ENCODE measurements at regions not wholly inside any gene's neighbourhood (a gene's known extent, or its start where the extent isn't known, plus 50 kb on each side); places are given as distances from the start of the nearest gene placed in this dataset.

- peak overlapping the region; percentile 4; the same call in 1 of the 2 replicates for H2BK120ac ChIP-seq (ENCODE audit: low read depth, low read length)
- no peaks in the 10 kb centered on the region; the same call in 1 of the 2 replicates for H3K9me3 ChIP-seq (ENCODE audit: control insufficient read depth, insufficient read depth, low read length)
- ATAC-seq (ENCODE audit: low read depth): no peak
- no peak for DNase-seq
- no peak overlapping the region for H3K23ac ChIP-seq (ENCODE audit: low read depth, low read length)
- CTCF ChIA-PET: interaction anchor here (0.6 kb wide), 1 partner anchor 1287 kb away, joined by 4 read pairs; no protein-coding TSS in a partner anchor
- peaks cover 11% of the 10 kb centered on the region for H3K9me1 ChIP-seq (ENCODE audit: insufficient read depth, low read length)
- H2BK5ac ChIP-seq (ENCODE audit: low read depth, low read length, poor library complexity, severe bottlenecking): no peak overlapping the region
- no peak overlapping the region for H4K8ac ChIP-seq (ENCODE audit: low read depth in 2 of 2, low read length in 2 of 2)
- H2AK9ac ChIP-seq (replicated peaks; ENCODE audit: low read depth, low read length, poor library complexity): no peak overlapping the region
- POLR2A ChIA-PET (ENCODE audit: unreplicated experiment): no interaction called here
- H3K18ac ChIP-seq (ENCODE audit: low read depth, low read length): peak overlapping the region; percentile 55; the same call in 1 of the 2 replicates
- peak overlapping the region; percentile 59; the same call in 1 of the 2 replicates for H4K5ac ChIP-seq (ENCODE audit: low read depth, low read length)
- H3K4ac ChIP-seq (ENCODE audit: low read depth, low read length): no peak overlapping the region
- H3K56ac ChIP-seq (ENCODE audit: extremely low read depth, insufficient read depth, low read length): no peak overlapping the region
- no peaks in the 10 kb centered on the region for H3K27me3 ChIP-seq (ENCODE audit: control insufficient read depth, insufficient read depth, low read length)
- dilution Hi-C loops (cut with HindIII; ENCODE audit: low sequenced_read_pairs, unreplicated experiment) (no loop called here), in situ Hi-C loops (cut with MboI; ENCODE audit: low sequenced_read_pairs) (no loop called here), intact Hi-C loops (cut with micrococcal nuclease) (no loop called here)
- H2AK5ac ChIP-seq (ENCODE audit: low read depth, low read length): no peak overlapping the region
- no CpG with 5 or more reads among the region's 2 CpGs for WGBS, 2 experiments (ENCODE audit: extremely low coverage in 2 of 2, insufficient read length in 1 of 2)
- H2BK15ac ChIP-seq (ENCODE audit: low read depth, low read length): peak overlapping the region; percentile 25; the same call in 1 of the 3 replicates
- no peak overlapping the region for H2AFZ ChIP-seq (replicated peaks; ENCODE audit: low read length, poor library complexity)
- no peak overlapping the region for H2BK20ac ChIP-seq (ENCODE audit: low read depth, low read length)
- peaks cover 9% of the 10 kb centered on the region for H3K4me1 ChIP-seq (ENCODE audit: control insufficient read depth, insufficient read depth, low read length)
- no peak overlapping the region for H3K4me2 ChIP-seq (ENCODE audit: low read depth, low read length)
- no peaks in the 10 kb centered on the region for H3K36me3 ChIP-seq (ENCODE audit: control insufficient read depth, insufficient read depth, low read length)
- H3K14ac ChIP-seq (replicated peaks; ENCODE audit: low read depth, low read length): no peak overlapping the region; the same call in 1 of the 2 replicates
- H4K20me1 ChIP-seq (ENCODE audit: insufficient read depth, low read length): no peaks in the 10 kb centered on the region
- no peak overlapping the region for H3K9ac ChIP-seq (ENCODE audit: low read depth, low read length)
- H4K91ac ChIP-seq (ENCODE audit: insufficient read depth, low read depth, low read length): no peak overlapping the region
- no TSS peak for BruUV-seq (replicated peaks)
- TF ChIP-seq MXI1 (IDR thresholded peaks at IDR 0.05; ENCODE audit: borderline replicate concordance, low read depth, low read length): no peak
- TF ChIP-seq, protein P1, sequence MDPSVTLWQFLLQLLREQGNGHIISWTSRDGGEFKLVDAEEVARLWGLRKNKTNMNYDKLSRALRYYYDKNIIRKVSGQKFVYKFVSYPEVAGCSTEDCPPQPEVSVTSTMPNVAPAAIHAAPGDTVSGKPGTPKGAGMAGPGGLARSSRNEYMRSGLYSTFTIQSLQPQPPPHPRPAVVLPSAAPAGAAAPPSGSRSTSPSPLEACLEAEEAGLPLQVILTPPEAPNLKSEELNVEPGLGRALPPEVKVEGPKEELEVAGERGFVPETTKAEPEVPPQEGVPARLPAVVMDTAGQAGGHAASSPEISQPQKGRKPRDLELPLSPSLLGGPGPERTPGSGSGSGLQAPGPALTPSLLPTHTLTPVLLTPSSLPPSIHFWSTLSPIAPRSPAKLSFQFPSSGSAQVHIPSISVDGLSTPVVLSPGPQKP (IDR thresholded peaks at IDR 0.05; ENCODE audit: borderline replicate concordance, low read depth, low read length): no peak
- no peak for TF ChIP-seq USF2 (IDR thresholded peaks at IDR 0.05; ENCODE audit: low read depth, low read length)
- TF ChIP-seq RCOR1 (IDR thresholded peaks at IDR 0.05; ENCODE audit: insufficient replicate concordance, low read length): no peak
- no peak for TF ChIP-seq CHD1 (IDR thresholded peaks at IDR 0.05; ENCODE audit: low read depth, low read length)
- no peak for TF ChIP-seq MAZ (IDR thresholded peaks at IDR 0.05; ENCODE audit: borderline replicate concordance, low read depth, low read length)
- TF ChIP-seq RFX5 (IDR thresholded peaks at IDR 0.05; ENCODE audit: low read depth, low read length): no peak
- TF ChIP-seq POLR2A (IDR thresholded peaks at IDR 0.05; ENCODE audit: low read depth, low read length): no peak
- no peak for TF ChIP-seq SMC3 (IDR thresholded peaks at IDR 0.05; ENCODE audit: low read depth, low read length)
- no peak for TF ChIP-seq RAD21 (IDR thresholded peaks at IDR 0.05; ENCODE audit: low read length)
- TF ChIP-seq, protein P2, sequence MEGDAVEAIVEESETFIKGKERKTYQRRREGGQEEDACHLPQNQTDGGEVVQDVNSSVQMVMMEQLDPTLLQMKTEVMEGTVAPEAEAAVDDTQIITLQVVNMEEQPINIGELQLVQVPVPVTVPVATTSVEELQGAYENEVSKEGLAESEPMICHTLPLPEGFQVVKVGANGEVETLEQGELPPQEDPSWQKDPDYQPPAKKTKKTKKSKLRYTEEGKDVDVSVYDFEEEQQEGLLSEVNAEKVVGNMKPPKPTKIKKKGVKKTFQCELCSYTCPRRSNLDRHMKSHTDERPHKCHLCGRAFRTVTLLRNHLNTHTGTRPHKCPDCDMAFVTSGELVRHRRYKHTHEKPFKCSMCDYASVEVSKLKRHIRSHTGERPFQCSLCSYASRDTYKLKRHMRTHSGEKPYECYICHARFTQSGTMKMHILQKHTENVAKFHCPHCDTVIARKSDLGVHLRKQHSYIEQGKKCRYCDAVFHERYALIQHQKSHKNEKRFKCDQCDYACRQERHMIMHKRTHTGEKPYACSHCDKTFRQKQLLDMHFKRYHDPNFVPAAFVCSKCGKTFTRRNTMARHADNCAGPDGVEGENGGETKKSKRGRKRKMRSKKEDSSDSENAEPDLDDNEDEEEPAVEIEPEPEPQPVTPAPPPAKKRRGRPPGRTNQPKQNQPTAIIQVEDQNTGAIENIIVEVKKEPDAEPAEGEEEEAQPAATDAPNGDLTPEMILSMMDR (conservative IDR thresholded peaks at IDR 0.05; ENCODE audit: low read depth, low read length): no peak
- no peak for TF ChIP-seq BHLHE40 (IDR thresholded peaks at IDR 0.05; ENCODE audit: low read depth, low read length)
- TF ChIP-seq MAFK (IDR thresholded peaks at IDR 0.05; ENCODE audit: low read depth, low read length): no peak
- H3K79me1 ChIP-seq (ENCODE audit: low read depth in 1 of 2, low read length in 2 of 2): no peaks in the 10 kb centered on the region
- no peak overlapping the region for H3K4me3 ChIP-seq (ENCODE audit: insufficient read depth, low read depth, low read length)
- H3K27ac ChIP-seq (ENCODE audit: insufficient read depth, low read length): no peak overlapping the region
Observed at GRCh38 chr10:3478153-3478552, 305.6 kb upstream of the PITRM1 start.
